Hematopoietic multipotent progenitor cell treated with erythropoietin and hydrocortisone succinate and interleukin-3 and kit ligand, for 8 days (in vitro differentiated cells): ENCODE measurements at regions not wholly inside any gene's neighbourhood (a gene's known extent, or its start where the extent isn't known, plus 50 kb on each side); places are given as distances from the start of the nearest gene placed in this dataset.

Source experiments
- DNase-seq: peaks from one replicate; pipeline ENCODE4 v3.0.0-alpha.2; 2015

GRCh38 chr2:78615956-78616355 lies 409.5 kb upstream of the REG3G start:
- no peak for DNase-seq

DNA sequence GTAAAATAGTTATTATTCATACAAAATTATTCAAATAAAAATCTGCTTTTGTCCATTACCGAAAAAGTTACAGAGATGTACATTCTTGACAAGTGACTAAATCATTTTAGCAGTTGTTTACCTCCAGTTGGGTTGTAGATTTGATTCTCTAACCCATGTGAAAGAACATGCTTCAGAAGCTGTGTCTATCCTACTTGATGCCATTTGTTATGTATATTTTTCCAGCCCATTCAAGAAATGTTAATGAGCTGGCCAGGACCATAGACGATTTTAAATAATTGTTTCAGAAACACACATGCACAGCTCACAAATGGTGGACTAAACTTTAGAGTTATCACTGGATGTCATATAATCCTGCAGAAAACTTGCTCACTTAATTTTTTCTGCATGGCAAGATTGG lies 391.1 kb upstream of the REG3G start:
- DNase-seq, result no peak

DNA sequence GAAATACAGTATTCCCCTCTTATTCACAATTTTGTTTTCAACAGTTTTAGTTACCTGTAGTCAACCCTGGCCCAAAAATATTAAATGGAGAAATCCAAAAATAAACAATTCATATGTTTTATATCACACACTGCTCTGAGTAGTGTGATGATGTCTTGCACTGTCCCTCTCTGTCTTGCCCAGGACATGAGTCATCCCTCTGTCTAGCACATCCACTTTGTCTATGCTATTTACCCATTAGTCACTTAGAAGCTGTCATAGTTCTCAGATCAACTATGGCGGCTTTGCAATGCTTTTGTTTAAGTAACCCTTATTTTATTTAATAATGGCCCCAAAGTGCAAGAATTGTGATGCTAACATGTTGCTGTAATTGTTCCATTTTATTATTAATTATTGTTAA lies 380.6 kb upstream of the REG3G start:
- no peak for DNase-seq

DNA sequence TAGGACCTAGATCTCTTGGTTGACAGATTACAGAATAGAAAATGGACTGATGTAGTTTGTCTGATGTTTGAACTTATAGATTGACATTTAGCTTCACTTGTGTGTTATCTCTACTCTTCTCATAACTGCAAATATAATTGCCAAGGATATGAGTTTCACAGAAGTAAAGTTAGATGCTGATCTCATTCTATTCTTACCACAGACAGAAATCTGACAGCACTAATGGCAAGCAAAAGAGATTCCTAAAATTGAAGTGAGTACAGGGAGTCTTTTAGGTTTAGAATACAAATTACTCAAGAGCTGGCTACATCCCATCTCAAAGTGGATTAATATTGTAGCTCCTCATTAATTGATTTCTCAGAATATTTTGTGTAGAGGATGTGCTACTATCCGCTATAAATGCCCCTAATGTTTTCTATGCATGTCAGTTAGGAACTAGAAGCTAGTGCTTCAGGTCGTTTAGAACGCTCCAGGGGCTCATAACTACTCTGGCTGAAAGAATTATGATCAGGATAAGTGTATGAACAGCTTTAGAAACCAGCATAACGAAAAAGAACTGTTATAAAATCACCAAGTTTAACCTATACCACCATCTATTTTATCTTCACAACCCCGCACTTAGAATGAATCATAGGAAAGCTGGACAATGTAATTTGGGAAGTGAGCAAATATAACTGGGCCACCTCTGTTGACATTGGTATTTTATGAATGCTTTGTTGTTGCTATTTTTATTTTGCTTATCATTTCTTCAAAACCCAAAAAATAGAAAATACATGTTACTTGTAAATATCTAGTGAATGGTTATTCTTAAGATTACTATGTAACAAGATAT lies 378.8 kb upstream of the REG3G start:
- no peak for DNase-seq

GRCh38 chr2:78648558-78648957 lies 376.9 kb upstream of the REG3G start:
- DNase-seq, result no peak

DNA sequence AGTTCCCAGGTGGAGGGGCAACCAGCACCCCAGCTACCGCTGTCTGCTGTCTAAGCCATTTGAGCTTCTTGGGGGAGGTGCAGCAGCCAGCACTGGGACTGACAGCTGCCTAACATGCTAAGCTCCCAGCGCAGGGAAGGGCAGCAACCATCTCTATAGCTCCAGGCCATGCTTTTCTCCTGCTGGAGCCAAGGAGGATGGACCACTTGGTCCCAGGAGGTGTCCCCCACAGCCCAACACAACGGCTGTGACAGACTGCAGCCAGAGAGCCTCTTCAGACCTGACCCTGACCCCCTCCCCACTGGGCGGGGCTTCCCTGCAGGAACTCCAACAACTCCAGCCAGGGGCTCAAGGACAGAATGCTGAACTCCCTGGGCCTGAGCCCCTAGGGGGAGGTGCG lies 370.6 kb upstream of the REG3G start:
- DNase-seq, result no peak

DNA sequence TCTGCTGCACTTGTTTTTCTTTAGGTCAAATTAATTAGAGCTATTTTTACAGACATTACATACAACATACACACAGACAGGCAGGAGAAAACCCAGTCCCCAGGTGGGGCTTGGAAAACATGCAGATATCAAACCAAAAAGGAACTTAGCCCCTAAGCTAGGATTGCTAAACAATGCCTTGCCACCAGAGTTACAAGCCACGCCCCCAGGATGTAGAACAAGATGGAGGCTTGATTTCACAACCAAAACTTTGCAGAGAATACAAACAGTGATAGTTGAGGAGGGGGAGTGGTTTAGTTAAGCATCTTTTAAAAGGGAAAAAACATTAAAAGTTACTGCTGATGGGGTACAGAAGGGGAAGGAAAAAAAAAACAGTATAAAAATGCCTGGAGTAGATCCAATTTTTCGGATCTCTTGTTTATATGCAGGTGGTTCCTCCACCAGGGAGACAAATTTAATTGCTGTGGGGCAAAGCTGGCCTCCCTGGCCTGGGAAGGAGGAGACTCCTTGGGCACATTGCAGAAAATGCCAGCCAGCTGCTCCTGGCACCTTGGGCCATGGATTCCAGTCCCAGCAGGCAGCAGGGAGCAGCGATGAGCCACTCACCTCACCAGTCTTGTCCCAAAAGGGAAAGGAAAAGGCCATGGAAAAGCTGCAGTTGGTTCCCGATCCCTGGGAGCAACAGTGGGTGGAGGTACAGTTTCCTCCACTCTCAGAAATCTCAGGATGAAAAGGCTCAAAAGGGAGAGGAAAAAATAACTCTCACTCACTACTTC lies 348.4 kb upstream of the REG3G start:
- DNase-seq, result no peak

DNA sequence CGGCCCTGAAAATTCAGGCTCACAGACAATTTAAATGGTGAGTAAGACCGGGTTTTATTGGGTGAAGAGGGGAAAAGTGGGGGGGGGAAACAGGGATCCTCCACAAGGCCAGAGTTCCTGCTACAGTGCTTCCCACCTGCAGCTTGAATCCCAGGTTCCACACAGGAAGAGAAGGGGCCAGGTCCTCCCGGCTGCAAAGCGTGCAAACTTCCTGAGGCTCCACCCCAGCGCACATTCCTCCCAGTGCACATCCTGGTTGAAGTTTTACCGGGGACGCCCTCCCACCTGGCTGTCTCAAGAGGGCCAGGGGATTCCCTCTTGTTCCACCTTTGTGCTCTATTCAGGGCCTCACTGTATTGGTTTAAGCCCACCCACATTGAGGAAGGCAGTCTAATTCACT lies 347.7 kb upstream of the REG3G start:
- DNase-seq, result no peak

DNA sequence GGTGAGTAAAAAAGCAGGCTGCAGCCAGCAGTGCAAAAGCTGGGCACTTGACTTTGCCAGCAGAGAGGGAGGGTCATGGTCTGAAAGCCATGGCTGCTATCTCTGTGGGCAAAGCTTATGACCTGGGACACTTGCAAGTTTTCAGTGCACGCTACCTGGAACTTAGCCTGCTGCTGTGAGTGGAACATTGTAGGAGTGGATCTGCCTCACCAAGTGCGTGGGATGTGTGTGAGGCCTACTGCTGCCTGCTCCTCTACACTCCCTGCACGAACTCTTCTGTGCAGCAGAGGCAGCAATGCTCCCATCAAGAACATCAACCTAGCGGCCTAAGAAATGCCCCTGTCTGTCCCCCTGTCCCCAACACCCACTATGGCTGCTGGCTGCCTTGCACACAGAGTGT lies 344.1 kb upstream of the REG3G start:
- DNase-seq, result no peak

DNA sequence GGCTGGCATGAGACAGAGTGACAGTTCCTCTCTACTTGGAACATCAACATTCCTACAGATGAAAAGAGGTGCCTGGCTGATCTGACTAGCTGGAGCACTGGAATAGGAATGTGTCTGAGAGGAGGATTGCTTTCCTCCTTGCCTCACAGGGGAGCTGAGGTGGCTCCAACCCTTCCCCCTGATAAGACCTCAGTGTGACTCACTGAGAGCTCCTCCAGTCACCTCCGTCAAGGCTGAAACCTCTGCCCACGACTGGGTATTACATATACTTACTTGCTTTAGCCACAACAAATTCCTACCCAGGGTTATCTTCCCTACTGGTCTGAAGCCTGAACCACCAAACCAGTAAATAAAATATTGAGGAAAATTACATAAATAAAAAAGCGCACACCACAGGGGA lies 342.7 kb upstream of the REG3G start:
- DNase-seq, result no peak

GRCh38 chr2:78686625-78687153 lies 338.8 kb upstream of the REG3G start:
- DNase-seq, result no peak

DNA sequence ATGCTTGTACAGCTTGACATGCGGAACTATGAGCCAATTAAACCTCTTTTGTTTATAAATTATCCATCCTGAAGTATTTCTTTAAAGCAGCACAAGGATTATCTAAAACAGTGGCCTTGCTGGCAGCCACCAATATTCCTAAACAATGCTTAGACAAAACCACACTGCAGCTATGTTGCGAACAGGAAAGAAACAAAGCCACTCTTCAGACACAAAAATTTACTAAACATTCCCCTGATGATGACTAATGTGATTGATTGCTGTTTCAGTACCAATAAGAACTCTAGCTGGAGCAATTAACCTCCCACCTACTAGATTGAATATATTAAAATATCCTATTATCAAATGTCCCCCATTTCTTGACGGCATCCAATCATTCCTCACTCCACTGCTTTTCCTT lies 325.8 kb upstream of the REG3G start:
- DNase-seq, result no peak

GRCh38 chr2:78701546-78701945 lies 324.0 kb upstream of the REG3G start:
- no peak for DNase-seq

GRCh38 chr2:78707776-78708386 lies 317.6 kb upstream of the REG3G start:
- no peak for DNase-seq

DNA sequence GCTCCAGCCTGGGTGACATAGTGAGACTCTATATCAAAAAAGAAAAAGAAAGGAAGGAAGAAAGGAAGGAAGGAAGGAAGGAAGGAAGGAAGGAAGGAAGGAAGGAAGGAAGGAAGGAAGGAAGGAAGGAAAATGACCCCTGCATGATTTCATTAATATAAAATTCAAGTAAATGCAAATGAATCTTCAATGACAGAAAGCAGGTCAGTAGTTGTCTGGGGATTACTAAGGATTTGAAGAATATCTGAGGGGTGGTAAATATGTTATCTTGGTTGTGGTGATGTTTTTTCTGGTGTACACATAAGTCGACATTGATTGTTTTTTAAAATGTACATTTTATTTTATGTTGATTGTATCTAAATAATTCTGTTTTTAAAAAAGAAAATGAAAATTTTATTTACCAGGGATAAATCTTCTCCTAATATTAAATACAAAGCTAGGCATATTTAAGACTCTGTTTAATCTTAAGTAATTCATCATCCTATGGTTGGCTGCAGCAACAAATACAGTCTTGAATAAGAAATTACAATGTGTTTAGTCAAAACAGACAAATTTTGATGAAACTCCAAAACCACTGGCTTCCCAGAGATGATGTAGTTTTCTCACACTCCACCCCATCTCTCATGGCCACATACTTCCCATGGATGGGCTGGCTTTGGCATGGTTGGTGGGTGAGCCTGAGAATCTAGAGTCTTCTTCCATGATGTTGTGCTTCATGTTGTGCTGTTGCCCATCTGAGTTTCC lies 314.7 kb upstream of the REG3G start:
- no peak for DNase-seq

- no peak for DNase-seq
Measured at GRCh38 chr2:78715293-78715692, 310.2 kb upstream of the REG3G start.

DNA sequence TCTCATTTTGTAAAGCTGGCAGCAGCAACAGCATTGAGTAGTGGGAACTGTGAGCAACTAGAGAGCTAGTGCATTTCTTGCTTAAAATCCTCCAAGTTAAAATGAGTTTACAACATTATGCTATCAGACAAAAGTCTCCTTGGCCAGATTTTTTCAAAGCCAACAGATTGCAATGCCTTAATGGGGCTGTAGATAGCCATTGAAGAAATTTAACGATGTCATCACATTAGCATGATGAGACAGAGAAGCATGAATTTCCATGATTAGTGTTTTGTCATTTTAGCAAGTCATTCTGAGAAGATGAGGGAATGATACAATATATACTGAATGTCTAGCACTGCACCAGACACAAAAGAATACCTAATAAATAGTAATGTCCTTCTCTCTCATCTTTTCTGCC lies 307.5 kb upstream of the REG3G start:
- no peak for DNase-seq

- no peak for DNase-seq
Measured at GRCh38 chr2:78718473-78718872, 307.0 kb upstream of the REG3G start.

DNA sequence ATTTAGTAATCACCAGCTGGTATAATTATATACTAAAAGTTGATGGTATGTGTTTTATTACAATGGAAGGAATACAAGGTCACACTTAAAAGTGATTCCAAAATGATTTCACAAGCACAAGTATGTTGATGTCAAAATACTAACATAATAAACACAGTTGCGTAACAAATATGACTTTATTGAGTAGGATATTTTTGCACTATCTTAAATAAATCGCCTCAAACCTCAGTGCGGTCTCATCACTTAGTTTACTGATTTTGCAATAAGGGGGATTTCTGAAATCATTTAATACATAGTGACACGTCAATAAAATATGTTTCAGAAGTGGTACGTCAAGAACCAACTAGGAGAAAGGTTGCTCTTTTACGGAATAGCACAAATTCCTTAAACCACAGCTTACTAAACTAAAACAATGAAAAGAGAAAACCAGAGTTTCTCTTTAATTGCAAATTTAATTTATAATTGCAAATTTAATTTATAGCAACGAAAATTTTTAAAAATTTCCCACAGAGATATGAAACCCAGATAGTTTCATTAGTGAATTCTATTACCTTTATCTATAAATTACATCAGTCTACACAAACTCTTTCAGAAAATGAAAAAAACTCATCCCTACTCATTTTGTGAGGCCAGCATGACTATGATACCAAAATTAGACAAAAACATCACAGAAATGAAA lies 304.0 kb upstream of the REG3G start:
- no peak for DNase-seq

GRCh38 chr2:78734221-78734620 lies 291.3 kb upstream of the REG3G start:
- no peak for DNase-seq

DNA sequence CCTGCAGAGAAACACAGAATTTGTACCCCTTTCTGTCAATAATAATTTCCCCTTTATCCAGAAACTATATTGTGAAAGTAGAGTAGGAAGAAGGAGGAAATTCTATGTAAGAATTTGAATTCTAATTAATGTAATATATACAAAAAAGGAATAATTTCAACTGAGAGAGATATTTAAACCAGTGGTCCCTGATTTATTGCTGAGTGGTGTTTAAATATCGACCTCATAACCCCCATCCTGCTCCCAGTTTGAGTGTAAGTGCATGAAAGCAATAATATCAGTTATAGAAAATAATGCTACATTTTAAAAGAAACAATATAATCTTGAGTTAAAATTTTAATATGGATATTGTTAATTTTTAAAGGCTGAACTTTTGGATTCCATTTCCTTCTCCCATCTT lies 286.2 kb upstream of the REG3G start:
- DNase-seq, result no peak

GRCh38 chr2:78749638-78750037 lies 275.9 kb upstream of the REG3G start:
- DNase-seq, result no peak
